GM12878 (cell line): ENCODE measurements at regions not wholly inside any gene's neighbourhood (a gene's known extent, or its start where the extent isn't known, plus 50 kb on each side); places are given as distances from the start of the nearest gene placed in this dataset.

Experiments
- ATAC-seq: fragments of 200-7000 bp; cut with Tn5 transposase; 3 replicates; pipeline ENCODE4 v1.9.1; 2020; ENCODE audit warnings: mild to moderate bottlenecking, moderate library complexity
- BruUV-seq: library from RNA; stranded (reverse); fragments of 400-500 nt; replicated peaks from 2 replicates; lab custom pipeline; 2021; lab: Mats Ljungman, UMichigan
- CTCF ChIA-PET: fragments of 300-600 bp; sonication (Branson Sonifier 250); formaldehyde crosslinking; extraction: SDS; loops from one replicate; lab custom pipeline; 2021; ENCODE audit warnings: inconsistent platforms; lab: Yijun Ruan, JAX
- POLR2A ChIA-PET: fragments of 350-600 bp; formaldehyde crosslinking; extraction: SDS; loops from one replicate; lab custom pipeline; 2021; ENCODE audit warnings: inconsistent platforms; lab: Charles Lee
- RAD21 ChIA-PET: fragments of 300-600 bp; sonication (Branson Sonifier 250); formaldehyde crosslinking; loops from one replicate; lab custom pipeline; 2023; ENCODE audit warnings: antibody characterized with exemption; ENCODE audit not compliant: unreplicated experiment; lab: Charles Lee
- SMC1A ChIA-PET: fragments of 300-600 bp; sonication (Branson Sonifier 250); formaldehyde crosslinking; loops from one replicate; lab custom pipeline; 2023; ENCODE audit not compliant: unreplicated experiment, uncharacterized antibody; lab: Charles Lee
- DNase-seq: peaks from one replicate; pipeline ENCODE4 v3.0.0-alpha.2; 2011; ENCODE audit warnings: low read depth, low spot score
- FAIRE-seq: peaks from 3 replicates; lab custom pipeline; 2011; peaks lifted over from hg19 to GRCh38; lab: Jason Lieb, UNC
- H2AFZ ChIP-seq: 2 replicates; pipeline ENCODE4 v1.6.0; 2011; ENCODE audit warnings: low read depth, low read length, control low read depth; ENCODE audit not compliant: control insufficient read depth
- H3K27ac ChIP-seq: 2 replicates; pipeline ENCODE4 v1.5.1; 2011; ENCODE audit warnings: control low read depth; ENCODE audit not compliant: control insufficient read depth, insufficient read depth
- H3K27me3 ChIP-seq, 2 experiments: replicated peaks in 1 of 2; 2 replicates each; pipeline versions ENCODE4 v1.6.0 to v1.6.1; 2011; ENCODE audit warnings: low read length in 1 of 2; ENCODE audit not compliant: control insufficient read depth in 2 of 2, insufficient read depth in 2 of 2
- H3K36me3 ChIP-seq, 2 experiments: 2 replicates each; pipeline ENCODE4 v1.5.1; 2011; ENCODE audit warnings: low read length in 1 of 2; ENCODE audit not compliant: control insufficient read depth in 2 of 2, insufficient read depth in 2 of 2
- H3K4me1 ChIP-seq: 2 replicates; pipeline ENCODE4 v1.6.1; 2011; ENCODE audit warnings: mild to moderate bottlenecking, low read length, moderate library complexity, mixed read lengths; ENCODE audit not compliant: control insufficient read depth, insufficient read depth
- H3K4me2 ChIP-seq: 2 replicates; pipeline ENCODE4 v1.6.0; 2011; ENCODE audit warnings: control low read depth; ENCODE audit not compliant: control insufficient read depth, insufficient read depth
- H3K4me3 ChIP-seq: fragments of 200-600 bp; sonication (generic); 2 replicates; pipeline ENCODE4 v1.5.1; 2016
- H3K79me2 ChIP-seq: 2 replicates; pipeline ENCODE4 v1.6.0; 2011; ENCODE audit warnings: low read length; ENCODE audit not compliant: control insufficient read depth, insufficient read depth
- H3K9ac ChIP-seq: 2 replicates; pipeline ENCODE4 v1.8.0; 2011; ENCODE audit warnings: low read length, control low read depth, mixed read lengths; ENCODE audit not compliant: control insufficient read depth, insufficient read depth
- H3K9me3 ChIP-seq: replicated peaks from 3 replicates; pipeline ENCODE4 v1.5.1; 2011; ENCODE audit warnings: mild to moderate bottlenecking, low read length; ENCODE audit not compliant: control insufficient read depth, insufficient read depth
- H4K20me1 ChIP-seq: 2 replicates; pipeline ENCODE4 v1.6.0; 2011; ENCODE audit not compliant: control insufficient read depth, insufficient read depth
- ATF7 ChIP-seq: fragments of 450-650 bp; IDR thresholded peaks from 2 replicates; pipeline ENCODE4 v1.6.1; 2016; ENCODE audit warnings: low read depth, mild to moderate bottlenecking
- MEF2A ChIP-seq: IDR thresholded peaks from 2 replicates; pipeline ENCODE4 v1.6.1; 2011; ENCODE audit warnings: low read depth, mild to moderate bottlenecking, low read length, moderate library complexity; ENCODE audit not compliant: insufficient read depth
- POU2F2 ChIP-seq: IDR thresholded peaks from 3 replicates; pipeline ENCODE4 v1.6.1; 2011; ENCODE audit warnings: low read depth, mild to moderate bottlenecking, low read length, borderline replicate concordance
- SREBF2 ChIP-seq: IDR thresholded peaks from 2 replicates; pipeline ENCODE4 v1.6.1; 2012; ENCODE audit warnings: mild to moderate bottlenecking, low read length
- YY1 ChIP-seq: IDR thresholded peaks from 2 replicates; pipeline ENCODE4 v1.6.1; 2011; ENCODE audit warnings: low read depth, mild to moderate bottlenecking, low read length
- ZNF274 ChIP-seq: IDR thresholded peaks from one replicate; pipeline ENCODE4 v1.8.0; 2011; ENCODE audit not compliant: insufficient read length, insufficient read depth
- WGBS: methylation state at CpG from one replicate; pipeline ENCODE4 v1.1.6; 2016; ENCODE audit warnings: low lambda C conversion rate; ENCODE audit not compliant: insufficient replicate concordance, insufficient coverage; ENCODE audit errors: missing lambda C conversion rate; 5-methylcytosine and 5-hydroxymethylcytosine counted together
- in situ Hi-C: fragments of 300-500 bp; cut with MboI; formaldehyde crosslinking; loops from 9 replicates; pipeline ENCODE4 v1.14.3; 2018; ENCODE audit warnings: mixed read lengths
- intact Hi-C: fragments of 100-400 bp; cut with micrococcal nuclease; formaldehyde crosslinking; loops from one replicate; pipeline ENCODE4 v1.14.2; 2022; ENCODE audit not compliant: unreplicated experiment

GRCh38 chr4:14809203-14809602, 193.1 kb upstream of the CPEB2 start:
- BruUV-seq = no TSS peak
- no peak for ATAC-seq
- Histone ChIP-seq H3K9ac (no peak overlapping the region), H3K9me3 (peaks cover 3% of the 10 kb centered on the region; the same call in 2 of the 3 replicates), H4K20me1 (no peaks in the 10 kb centered on the region), H3K79me2 (no peaks in the 10 kb centered on the region), H3K4me3 (no peak overlapping the region), H3K36me3 (no peaks in the 10 kb centered on the region), H3K4me2 (no peak overlapping the region), H3K27me3 (no peaks in the 10 kb centered on the region), H3K4me1 (no peaks in the 10 kb centered on the region), H2AFZ (no peak overlapping the region), H3K27ac (no peak overlapping the region)
- TF ChIP-seq MEF2A = no peak
- intact Hi-C loops = no loop called here
- ChIA-PET CTCF (no interaction called here), POLR2A (no interaction called here), RAD21 (no interaction called here), SMC1A (no interaction called here)
- no peak for DNase-seq
- in situ Hi-C loops = no loop called here
- 0% methylated on average over 2 of the region's 2 CpGs for WGBS
- no peak for FAIRE-seq

GRCh38 chr4:14810121-14810520, 192.2 kb upstream of the CPEB2 start:
- no peak overlapping the region for H3K4me3 ChIP-seq

More at GRCh38 chr4:14810121-14810520, 192.2 kb upstream of the CPEB2 start:
- POLR2A ChIA-PET = no interaction called here
- TF ChIP-seq POU2F2 (no peak), YY1 (no peak), ATF7 (no peak), SREBF2 (no peak), ZNF274 (no peak)
- no peak for ATAC-seq
- peaks cover 3% of the 10 kb centered on the region; the same call in 2 of the 3 replicates for H3K9me3 ChIP-seq
- H3K27me3 ChIP-seq = no peaks in the 10 kb centered on the region
- intact Hi-C loops = no loop called here
- no TSS peak for BruUV-seq
- H3K4me2 ChIP-seq = no peak overlapping the region
- H3K4me1 ChIP-seq = no peaks in the 10 kb centered on the region
- CTCF ChIA-PET = no interaction called here
- SMC1A ChIA-PET = no interaction called here
- in situ Hi-C loops = no loop called here
- no peak for DNase-seq
- RAD21 ChIA-PET = no interaction called here
- H3K79me2 ChIP-seq = no peaks in the 10 kb centered on the region
- no peak overlapping the region for H3K9ac ChIP-seq
- no peak overlapping the region for H3K27ac ChIP-seq
- H4K20me1 ChIP-seq = no peaks in the 10 kb centered on the region
- no peak overlapping the region for H2AFZ ChIP-seq
- no peak for FAIRE-seq
- WGBS = 44% methylated on average over 2 of the region's 2 CpGs
- H3K36me3 ChIP-seq = no peaks in the 10 kb centered on the region
